ENCODE measurements at regions not wholly inside any gene's neighbourhood (a gene's known extent, or its start where the extent isn't known, plus 50 kb on each side); places are given as distances from the start of the nearest gene placed in this dataset.
"Not testable (repeated sequence)": the region's sequence is repeated elsewhere in the genome, so short reads cannot be mapped to it uniquely, and the experiment has no call there.

GRCh38 chr5:19235101-19235584 lies 752.9 kb downstream of the CDH18 start:
- TF ChIP-seq POLR2AphosphoS5 (IDR thresholded peaks at IDR 0.05; ENCODE audit: insufficient read depth in 1 of 2, low read depth in 1 of 2) (no peak), POLR2A (IDR thresholded peaks at IDR 0.05) (no peak)
- TF ChIP-seq, protein P1, sequence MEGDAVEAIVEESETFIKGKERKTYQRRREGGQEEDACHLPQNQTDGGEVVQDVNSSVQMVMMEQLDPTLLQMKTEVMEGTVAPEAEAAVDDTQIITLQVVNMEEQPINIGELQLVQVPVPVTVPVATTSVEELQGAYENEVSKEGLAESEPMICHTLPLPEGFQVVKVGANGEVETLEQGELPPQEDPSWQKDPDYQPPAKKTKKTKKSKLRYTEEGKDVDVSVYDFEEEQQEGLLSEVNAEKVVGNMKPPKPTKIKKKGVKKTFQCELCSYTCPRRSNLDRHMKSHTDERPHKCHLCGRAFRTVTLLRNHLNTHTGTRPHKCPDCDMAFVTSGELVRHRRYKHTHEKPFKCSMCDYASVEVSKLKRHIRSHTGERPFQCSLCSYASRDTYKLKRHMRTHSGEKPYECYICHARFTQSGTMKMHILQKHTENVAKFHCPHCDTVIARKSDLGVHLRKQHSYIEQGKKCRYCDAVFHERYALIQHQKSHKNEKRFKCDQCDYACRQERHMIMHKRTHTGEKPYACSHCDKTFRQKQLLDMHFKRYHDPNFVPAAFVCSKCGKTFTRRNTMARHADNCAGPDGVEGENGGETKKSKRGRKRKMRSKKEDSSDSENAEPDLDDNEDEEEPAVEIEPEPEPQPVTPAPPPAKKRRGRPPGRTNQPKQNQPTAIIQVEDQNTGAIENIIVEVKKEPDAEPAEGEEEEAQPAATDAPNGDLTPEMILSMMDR (IDR thresholded peaks at IDR 0.05), result no peak
- no peak overlapping the region for H3K27ac ChIP-seq
- DNase-seq (ENCODE audit: extremely low spot score in 2 of 2), result no peak
- H3K27me3 ChIP-seq, result no peaks in the 10 kb centered on the region
- H3K4me3 ChIP-seq, result no peak overlapping the region
- no peaks in the 10 kb centered on the region for H3K36me3 ChIP-seq
- H3K4me1 ChIP-seq, result no peaks in the 10 kb centered on the region
- intact Hi-C loops (cut with DNase I), result no loop called here
- H3K9me3 ChIP-seq, result no peaks in the 10 kb centered on the region

DNA sequence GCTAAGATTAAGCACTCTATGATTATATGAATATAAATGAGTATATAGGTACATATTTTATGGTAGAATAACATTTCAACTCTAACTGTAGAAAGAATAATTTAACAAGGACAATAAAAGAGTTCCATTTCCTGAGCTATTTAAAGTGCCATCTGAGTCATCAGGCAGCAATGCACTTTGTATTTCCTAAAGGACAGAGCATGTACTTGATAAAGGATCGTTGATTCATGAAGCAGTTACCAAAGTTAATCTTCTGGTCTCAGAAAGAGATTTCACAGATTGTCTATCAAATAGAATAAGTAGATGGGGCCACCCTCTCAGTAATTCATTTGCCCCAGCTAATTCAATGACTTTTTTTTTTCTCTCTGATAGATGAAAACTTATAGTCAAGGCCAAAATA lies 747.8 kb downstream of the CDH18 start:
- no peaks in the 10 kb centered on the region for H3K9me3 ChIP-seq
- intact Hi-C loops (cut with DNase I), result no loop called here
- no peaks in the 10 kb centered on the region for H3K4me1 ChIP-seq
- H3K27me3 ChIP-seq, result no peaks in the 10 kb centered on the region
- H3K36me3 ChIP-seq, result no peaks in the 10 kb centered on the region
- DNase-seq (ENCODE audit: extremely low spot score in 2 of 2), result no peak
- H3K4me3 ChIP-seq, result no peak overlapping the region
- TF ChIP-seq, protein P1 (IDR thresholded peaks at IDR 0.05), result no peak
- TF ChIP-seq POLR2A (IDR thresholded peaks at IDR 0.05) (no peak), POLR2AphosphoS5 (IDR thresholded peaks at IDR 0.05; ENCODE audit: insufficient read depth in 1 of 2, low read depth in 1 of 2) (no peak)
- no peak overlapping the region for H3K27ac ChIP-seq

- intact Hi-C loops (cut with DNase I), result no loop called here
- TF ChIP-seq, protein P1 (IDR thresholded peaks at IDR 0.05), result no peak
- TF ChIP-seq POLR2AphosphoS5 (IDR thresholded peaks at IDR 0.05; ENCODE audit: insufficient read depth in 1 of 2, low read depth in 1 of 2) (no peak), POLR2A (IDR thresholded peaks at IDR 0.05) (no peak)
- Histone ChIP-seq H3K4me3 (no peak overlapping the region), H3K4me1 (no peaks in the 10 kb centered on the region), H3K27ac (no peak overlapping the region), H3K9me3 (no peaks in the 10 kb centered on the region), H3K27me3 (no peaks in the 10 kb centered on the region), H3K36me3 (no peaks in the 10 kb centered on the region)
- no peak for DNase-seq (ENCODE audit: extremely low spot score in 2 of 2)
These were observed 746.3 kb downstream of the CDH18 start for GRCh38 chr5:19241690-19242089.

DNA sequence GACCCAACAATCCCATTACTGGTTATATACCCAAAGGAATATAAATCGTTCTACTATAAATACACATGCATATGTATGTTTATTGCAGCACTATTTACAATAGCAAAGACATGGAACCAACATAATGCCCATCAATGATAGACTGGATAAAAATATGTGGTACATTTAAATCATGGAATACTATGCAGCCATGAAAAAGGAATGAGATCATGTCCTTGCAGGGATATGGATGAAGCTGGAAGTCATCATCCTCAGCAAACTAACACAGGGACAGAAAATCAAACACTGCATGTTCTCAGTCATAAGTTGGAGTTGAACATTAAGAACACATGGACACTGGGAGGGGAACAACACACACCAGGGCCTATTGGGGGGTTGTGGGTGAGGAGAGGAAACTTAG lies 741.8 kb downstream of the CDH18 start:
- H3K9me3 ChIP-seq; intact Hi-C loops (cut with DNase I); DNase-seq (ENCODE audit: extremely low spot score in 2 of 2): not testable (repeated sequence)

DNA sequence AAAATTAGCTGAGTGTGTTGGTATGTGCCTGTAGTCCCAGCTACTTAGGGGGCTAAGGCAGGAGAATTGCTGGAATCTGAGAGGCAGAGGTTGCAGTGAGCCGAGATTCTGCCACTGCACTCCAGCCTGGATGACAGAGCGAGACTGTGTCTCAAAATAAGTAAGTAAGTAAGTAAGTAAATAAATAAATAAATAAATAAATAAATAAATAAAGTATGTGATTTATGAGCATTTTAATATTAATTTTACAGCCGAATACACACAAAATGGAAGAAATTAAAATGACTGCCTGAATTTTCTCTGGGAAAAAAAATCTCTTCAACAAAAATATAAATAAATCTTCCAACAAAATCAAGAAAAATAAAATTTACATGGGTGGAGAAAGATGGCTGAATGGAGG lies 740.7 kb downstream of the CDH18 start:
- Histone ChIP-seq H3K4me3 (no peak overlapping the region), H3K4me1 (no peaks in the 10 kb centered on the region), H3K36me3 (no peaks in the 10 kb centered on the region), H3K9me3 (no peaks in the 10 kb centered on the region), H3K27me3 (no peaks in the 10 kb centered on the region), H3K27ac (no peak overlapping the region)
- intact Hi-C loops (cut with DNase I), result no loop called here
- TF ChIP-seq, protein P1 (IDR thresholded peaks at IDR 0.05), result no peak
- TF ChIP-seq POLR2AphosphoS5 (IDR thresholded peaks at IDR 0.05; ENCODE audit: insufficient read depth in 1 of 2, low read depth in 1 of 2), result no peak
- TF ChIP-seq POLR2A (IDR thresholded peaks at IDR 0.05), result no peak
- DNase-seq (ENCODE audit: extremely low spot score in 2 of 2), result no peak

More for the DNA sequence above, 741.8 kb downstream of the CDH18 start:
- not testable (repeated sequence) for H3K4me1 ChIP-seq, H3K4me3 ChIP-seq, H3K27me3 ChIP-seq, H3K27ac ChIP-seq, H3K36me3 ChIP-seq

DNA sequence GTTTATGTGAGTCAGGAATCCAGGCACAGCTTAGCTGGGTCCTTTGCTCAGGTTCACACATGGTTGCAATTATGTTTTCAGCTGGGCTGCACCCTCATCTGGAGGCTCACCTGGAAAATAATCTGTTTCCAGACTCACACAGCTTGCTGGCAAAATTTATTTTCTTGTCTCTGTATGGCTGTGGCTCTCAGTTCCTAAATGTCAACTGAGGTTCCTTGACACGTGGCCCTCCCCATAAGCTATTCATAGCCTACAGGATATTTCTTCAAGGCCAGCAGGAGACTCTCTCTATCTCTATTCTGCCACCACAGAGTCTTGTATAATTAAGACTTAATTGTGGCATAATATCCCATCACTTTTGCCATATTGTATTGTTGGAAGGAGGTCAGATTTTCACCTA lies 732.0 kb downstream of the CDH18 start:
- TF ChIP-seq, protein P1 (IDR thresholded peaks at IDR 0.05), result no peak
- TF ChIP-seq POLR2A (IDR thresholded peaks at IDR 0.05), result no peak
- TF ChIP-seq POLR2AphosphoS5 (IDR thresholded peaks at IDR 0.05; ENCODE audit: insufficient read depth in 1 of 2, low read depth in 1 of 2), result no peak
- H3K27ac ChIP-seq, result no peak overlapping the region
- H3K4me1 ChIP-seq, result no peaks in the 10 kb centered on the region
- H3K9me3 ChIP-seq, result no peaks in the 10 kb centered on the region
- no peak for DNase-seq (ENCODE audit: extremely low spot score in 2 of 2)
- intact Hi-C loops (cut with DNase I), result no loop called here
- no peaks in the 10 kb centered on the region for H3K36me3 ChIP-seq
- H3K27me3 ChIP-seq, result no peaks in the 10 kb centered on the region
- H3K4me3 ChIP-seq, result no peak overlapping the region

Measured in vagina (tissue), 2 donors.